PC-3 (cell line): ENCODE measurements at regions not wholly inside any gene's neighbourhood (a gene's known extent, or its start where the extent isn't known, plus 50 kb on each side); places are given as distances from the start of the nearest gene placed in this dataset.
A peak's percentile ranks its signal among the peaks of the same experiment; 100 is the strongest.

Source experiments
- ATAC-seq: fragments of 200-7000 bp; cut with Tn5 transposase; 2 replicates; pipeline ENCODE4 v1.9.1; 2020; ENCODE audit warnings: mild to moderate bottlenecking, moderate library complexity
- BruUV-seq: library from RNA; stranded (reverse); fragments of 400-500 nt; replicated peaks from 2 replicates; lab custom pipeline; 2021; lab: Mats Ljungman, UMichigan
- CTCF ChIA-PET: fragments of 300-600 bp; sonication (Branson Sonifier 250); formaldehyde crosslinking; loops from one replicate; lab custom pipeline; 2022; ENCODE audit warnings: antibody characterized with exemption; lab: Charles Lee
- POLR2A ChIA-PET: fragments of 300-600 bp; sonication (Branson Sonifier 250); formaldehyde crosslinking; loops from one replicate; lab custom pipeline; 2022; ENCODE audit warnings: antibody characterized with exemption; ENCODE audit not compliant: unreplicated experiment; lab: Charles Lee
- DNase-seq: peaks from one replicate; pipeline ENCODE4 v3.0.0-alpha.2; 2015
- H2AFZ ChIP-seq: fragments of 300-600 bp; sonication (generic); 2 replicates; pipeline ENCODE4 v1.6.0; 2016; ENCODE audit warnings: antibody characterized with exemption, low read length
- H3F3A ChIP-seq: fragments of 300-600 bp; sonication (generic); one replicate; pipeline ENCODE4 v1.6.0; 2017; ENCODE audit warnings: antibody characterized with exemption, low read length, control low read depth, mild to moderate bottlenecking; ENCODE audit not compliant: unreplicated experiment
- H3K27ac ChIP-seq: fragments of 300-600 bp; sonication (generic); 2 replicates; pipeline ENCODE4 v1.5.1; 2016; ENCODE audit warnings: mild to moderate bottlenecking, low read length
- H3K27me3 ChIP-seq: fragments of 300-600 bp; sonication (generic); 2 replicates; pipeline ENCODE4 v1.6.1; 2016; ENCODE audit warnings: low read length, mixed read lengths
- H3K36me3 ChIP-seq: fragments of 300-600 bp; sonication (generic); 2 replicates; pipeline ENCODE4 v1.6.1; 2016; ENCODE audit warnings: low read depth, mixed run types, low read length, mixed read lengths
- H3K4me1 ChIP-seq: fragments of 300-600 bp; sonication (generic); 2 replicates; pipeline ENCODE4 v1.5.1; 2016; ENCODE audit warnings: low read length; ENCODE audit not compliant: insufficient read depth
- H3K4me2 ChIP-seq: fragments of 300-600 bp; sonication (generic); 2 replicates; pipeline ENCODE4 v1.6.0; 2016; ENCODE audit warnings: low read length
- H3K4me3 ChIP-seq: fragments of 300-600 bp; sonication (generic); 2 replicates; pipeline ENCODE4 v1.5.1; 2016; ENCODE audit warnings: mild to moderate bottlenecking, low read length, mixed read lengths
- H3K79me2 ChIP-seq: fragments of 300-600 bp; sonication (generic); 2 replicates; pipeline ENCODE4 v1.6.1; 2017; ENCODE audit warnings: low read length, mixed read lengths
- H3K9ac ChIP-seq: fragments of 300-600 bp; sonication (generic); 2 replicates; pipeline ENCODE4 v1.6.0; 2016; ENCODE audit warnings: mild to moderate bottlenecking, low read length
- H3K9me2 ChIP-seq: fragments of 300-600 bp; sonication (generic); replicated peaks from 2 replicates; pipeline ENCODE4 v1.6.1; 2016; ENCODE audit warnings: mixed run types, low read length, mixed read lengths
- H3K9me3 ChIP-seq: fragments of 300-600 bp; sonication (generic); 2 replicates; pipeline ENCODE4 v1.6.1; 2016; ENCODE audit warnings: low read length, mixed read lengths
- H4K20me1 ChIP-seq: fragments of 300-600 bp; sonication (generic); 2 replicates; pipeline ENCODE4 v1.6.1; 2016; ENCODE audit warnings: low read length, mixed read lengths
- EZH2 ChIP-seq: fragments of 300-600 bp; sonication (generic); IDR thresholded peaks from one replicate; pipeline ENCODE4 v1.6.1; 2017; ENCODE audit warnings: antibody characterized with exemption, mild to moderate bottlenecking, low read length; ENCODE audit not compliant: unreplicated experiment
- EZH2phosphoT487 ChIP-seq: fragments of 300-600 bp; sonication (generic); IDR thresholded peaks from 2 replicates; pipeline ENCODE4 v1.6.1; 2018; ENCODE audit warnings: mild to moderate bottlenecking, antibody characterized with exemption, low read length, borderline replicate concordance
- intact Hi-C: fragments of 100-400 bp; cut with micrococcal nuclease; formaldehyde crosslinking; loops from 2 replicates; pipeline ENCODE4 v1.9.0; 2023
- TF ChIP-seq, protein P1 (sequence below): fragments of 300-600 bp; sonication (generic); conservative IDR thresholded peaks from 2 replicates; pipeline ENCODE4 v1.5.1; 2017; ENCODE audit warnings: antibody characterized with exemption, low read depth, mild to moderate bottlenecking, low read length

GRCh38 chr2:67210430-67210829 is 186.7 kb upstream of the ETAA1 start:
- no peak for DNase-seq
- intact Hi-C loops: loop anchor here (10.0 kb wide), 1 partner anchor 776 kb away; the partner anchor contains the start of gene MEIS1
- Histone ChIP-seq H4K20me1 (no peaks in the 10 kb centered on the region), H3K4me3 (no peak overlapping the region), H3K27ac (no peak overlapping the region), H3K27me3 (no peaks in the 10 kb centered on the region), H3K9me3 (no peaks in the 10 kb centered on the region), H3K9me2 (0 out of 2 replicates have a peak, but pooled peaks cover 4% of the 10 kb centered on the region), H2AFZ (no peak overlapping the region), H3F3A (no peaks in the 10 kb centered on the region), H3K36me3 (no peaks in the 10 kb centered on the region), H3K79me2 (no peaks in the 10 kb centered on the region), H3K9ac (no peak overlapping the region), H3K4me1 (no peaks in the 10 kb centered on the region), H3K4me2 (no peak overlapping the region)
- TF ChIP-seq, protein P1, sequence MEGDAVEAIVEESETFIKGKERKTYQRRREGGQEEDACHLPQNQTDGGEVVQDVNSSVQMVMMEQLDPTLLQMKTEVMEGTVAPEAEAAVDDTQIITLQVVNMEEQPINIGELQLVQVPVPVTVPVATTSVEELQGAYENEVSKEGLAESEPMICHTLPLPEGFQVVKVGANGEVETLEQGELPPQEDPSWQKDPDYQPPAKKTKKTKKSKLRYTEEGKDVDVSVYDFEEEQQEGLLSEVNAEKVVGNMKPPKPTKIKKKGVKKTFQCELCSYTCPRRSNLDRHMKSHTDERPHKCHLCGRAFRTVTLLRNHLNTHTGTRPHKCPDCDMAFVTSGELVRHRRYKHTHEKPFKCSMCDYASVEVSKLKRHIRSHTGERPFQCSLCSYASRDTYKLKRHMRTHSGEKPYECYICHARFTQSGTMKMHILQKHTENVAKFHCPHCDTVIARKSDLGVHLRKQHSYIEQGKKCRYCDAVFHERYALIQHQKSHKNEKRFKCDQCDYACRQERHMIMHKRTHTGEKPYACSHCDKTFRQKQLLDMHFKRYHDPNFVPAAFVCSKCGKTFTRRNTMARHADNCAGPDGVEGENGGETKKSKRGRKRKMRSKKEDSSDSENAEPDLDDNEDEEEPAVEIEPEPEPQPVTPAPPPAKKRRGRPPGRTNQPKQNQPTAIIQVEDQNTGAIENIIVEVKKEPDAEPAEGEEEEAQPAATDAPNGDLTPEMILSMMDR: 0 out of 2 replicates have a peak, but pooled peaks have one; percentile 14
- no peak for TF ChIP-seq EZH2phosphoT487
- TF ChIP-seq EZH2: no peak
- CTCF ChIA-PET: no interaction called here
- no peak for ATAC-seq
- POLR2A ChIA-PET: no interaction called here
- BruUV-seq: no TSS peak

DNA sequence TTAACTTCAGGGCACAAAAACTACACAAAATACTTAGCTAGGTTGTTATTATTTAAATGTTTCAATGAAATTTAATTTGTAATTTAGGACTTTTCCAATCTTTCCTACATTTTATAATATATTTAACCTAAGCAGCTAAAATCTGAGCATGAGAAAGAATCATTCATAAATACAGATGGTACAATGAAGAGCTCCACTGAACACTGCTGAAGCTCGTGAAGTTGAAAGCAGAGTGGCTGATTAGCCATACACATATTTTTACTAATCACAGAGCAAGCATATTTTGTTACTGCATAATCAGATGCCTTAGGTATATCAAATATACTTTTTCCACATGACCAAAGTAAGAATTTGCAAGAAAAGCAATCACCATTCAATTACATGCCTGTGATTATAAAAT is 184.9 kb upstream of the ETAA1 start:
- DNase-seq (no peak), ATAC-seq (no peak)
- 0 out of 2 replicates have a peak, but pooled peaks cover 4% of the 10 kb centered on the region for H3K9me2 ChIP-seq
- H3K79me2 ChIP-seq: no peaks in the 10 kb centered on the region
- no peak overlapping the region for H3K4me2 ChIP-seq
- no peaks in the 10 kb centered on the region for H3F3A ChIP-seq
- no peaks in the 10 kb centered on the region for H3K27me3 ChIP-seq
- no peaks in the 10 kb centered on the region for H3K36me3 ChIP-seq
- POLR2A ChIA-PET: no interaction called here
- no peak overlapping the region for H2AFZ ChIP-seq
- no peaks in the 10 kb centered on the region for H3K9me3 ChIP-seq
- H3K9ac ChIP-seq: no peak overlapping the region
- no peak overlapping the region for H3K4me3 ChIP-seq
- no TSS peak for BruUV-seq
- no peak overlapping the region for H3K27ac ChIP-seq
- H4K20me1 ChIP-seq: no peaks in the 10 kb centered on the region
- intact Hi-C loops: loop anchor here (10.0 kb wide), 1 partner anchor 777 kb away; the partner anchor contains the start of gene MEIS1
- TF ChIP-seq EZH2phosphoT487: no peak
- no peak for TF ChIP-seq EZH2
- TF ChIP-seq, protein P1: no peak
- H3K4me1 ChIP-seq: no peaks in the 10 kb centered on the region
- CTCF ChIA-PET: no interaction called here

DNA sequence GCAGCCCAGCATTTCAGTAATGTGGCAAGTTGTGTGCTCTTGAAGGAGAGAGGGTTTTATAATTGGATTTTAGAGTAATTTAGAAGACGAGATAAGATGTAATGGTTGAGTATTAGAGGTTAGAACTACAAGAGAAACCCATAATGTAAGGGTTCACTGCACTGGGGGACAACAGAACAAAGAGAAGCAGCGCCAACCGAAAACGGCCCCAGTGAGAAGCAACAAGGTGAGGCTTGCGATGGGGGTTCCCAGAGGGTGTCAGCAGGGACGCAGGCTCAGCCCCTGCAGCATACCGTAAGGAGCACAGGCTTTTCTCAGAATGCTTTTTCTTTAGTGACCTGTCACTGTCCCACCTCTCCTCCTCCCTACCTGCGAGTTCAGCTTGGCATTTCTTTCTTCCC is 183.9 kb upstream of the ETAA1 start:
- no peak for ATAC-seq
- no peaks in the 10 kb centered on the region for H3K9me2 ChIP-seq
- no peak for DNase-seq
- no peak overlapping the region for H2AFZ ChIP-seq
- no peaks in the 10 kb centered on the region for H3K36me3 ChIP-seq
- no peak overlapping the region for H3K9ac ChIP-seq
- no peak overlapping the region for H3K4me3 ChIP-seq
- H3K79me2 ChIP-seq: no peaks in the 10 kb centered on the region
- H3F3A ChIP-seq: no peaks in the 10 kb centered on the region
- BruUV-seq: no TSS peak
- no peaks in the 10 kb centered on the region for H3K4me1 ChIP-seq
- no peaks in the 10 kb centered on the region for H4K20me1 ChIP-seq
- H3K9me3 ChIP-seq: no peaks in the 10 kb centered on the region
- intact Hi-C loops: loop anchor here (10.0 kb wide), 1 partner anchor 778 kb away; the partner anchor contains the start of gene MEIS1
- H3K4me2 ChIP-seq: no peak overlapping the region
- ChIA-PET CTCF (no interaction called here), POLR2A (no interaction called here)
- H3K27me3 ChIP-seq: no peaks in the 10 kb centered on the region
- TF ChIP-seq EZH2phosphoT487 (no peak), EZH2 (no peak)
- TF ChIP-seq, protein P1: no peak
- H3K27ac ChIP-seq: no peak overlapping the region
